Upper lobe of left lung (tissue), 4 donors: ENCODE measurements at regions not wholly inside any gene's neighbourhood (a gene's known extent, or its start where the extent isn't known, plus 50 kb on each side); places are given as distances from the start of the nearest gene placed in this dataset.

ENCODE experiments used
- CTCF ChIP-seq, 6 experiments: fragments of 450-650 bp in 4 of 6; fragments of 200-600 bp in 2 of 6; sonication (generic) in 2 of 6; IDR thresholded peaks; one replicate each; pipeline ENCODE4 v1.5.1; 2016 to 2019; ENCODE audit warnings: antibody characterized with exemption in 6 of 6
- EP300 ChIP-seq, 4 donors: sonication (generic); formaldehyde crosslinking; IDR thresholded peaks; one replicate each; pipeline ENCODE4 v1.5.1; 2017; ENCODE audit warnings: antibody characterized with exemption in 4 of 4, control low read depth in 2 of 4
- POLR2A ChIP-seq, 4 donors: fragments of 450-650 bp; IDR thresholded peaks; one replicate each; pipeline ENCODE4 v1.5.1; 2016 to 2017; ENCODE audit warnings: antibody characterized with exemption in 4 of 4, mild to moderate bottlenecking in 2 of 4

- no peak for TF ChIP-seq POLR2A (IDR thresholded peaks at IDR 0.05)
- TF ChIP-seq CTCF (IDR thresholded peaks at IDR 0.05) = no peak
- no peak for TF ChIP-seq EP300 (IDR thresholded peaks at IDR 0.05)
These were observed 93.5 kb upstream of the GALNTL6 start for GRCh38 chr4:171719691-171720090.
